ENCODE measurements at regions not wholly inside any gene's neighbourhood (a gene's known extent, or its start where the extent isn't known, plus 50 kb on each side); places are given as distances from the start of the nearest gene placed in this dataset.

- TF ChIP-seq ZBTB48 (tag by site-specific recombination; IDR thresholded peaks at IDR 0.05) (no peak), TCF7L2 (IDR thresholded peaks at IDR 0.05; ENCODE audit: borderline replicate concordance, low read depth, low read length) (no peak), CTCF (tag by site-specific recombination; IDR thresholded peaks at IDR 0.05) (no peak), ZNF792 (tag by site-specific recombination; IDR thresholded peaks at IDR 0.05) (no peak), KLF1 (tag by site-specific recombination; IDR thresholded peaks at IDR 0.05) (no peak), ZNF362 (tag by site-specific recombination; IDR thresholded peaks at IDR 0.05) (no peak), ZNF223 (tag by site-specific recombination; IDR thresholded peaks at IDR 0.05) (no peak), TSHZ1 (tag by site-specific recombination; IDR thresholded peaks at IDR 0.05; ENCODE audit: borderline replicate concordance) (no peak), ZBTB21 (tag by site-specific recombination; IDR thresholded peaks at IDR 0.05) (no peak), ZBTB7A (tag by site-specific recombination; IDR thresholded peaks at IDR 0.05; ENCODE audit: low read depth) (no peak), ZEB2 (tag by site-specific recombination; IDR thresholded peaks at IDR 0.05) (no peak)
These were observed 181.1 kb downstream of the UTP18 start for GRCh38 chr17:51441431-51441830.
